Endothelial cell of umbilical vein (primary cell): ENCODE measurements at regions not wholly inside any gene's neighbourhood (a gene's known extent, or its start where the extent isn't known, plus 50 kb on each side); places are given as distances from the start of the nearest gene placed in this dataset.

Experiments used
- BruUV-seq: library from RNA; stranded (reverse); fragments of 400-500 nt; replicated peaks from 2 replicates; lab custom pipeline; 2021; lab: Mats Ljungman, UMichigan
- CTCF ChIA-PET: fragments of 300-600, 350-600 bp; sonication (Branson Sonifier 250); formaldehyde crosslinking; loops from one replicate; lab custom pipeline; 2021; ENCODE audit warnings: antibody characterized with exemption, inconsistent platforms; lab: Charles Lee
- POLR2A ChIA-PET: fragments of 300-600, 350-600 bp; sonication (Branson Sonifier 250); formaldehyde crosslinking; loops from one replicate; lab custom pipeline; 2021; ENCODE audit warnings: antibody characterized with exemption, inconsistent platforms; lab: Charles Lee
- DNase-seq: peaks from one replicate; pipeline ENCODE4 v3.0.0-alpha.2; 2011; ENCODE audit warnings: low read depth, low spot score
- FAIRE-seq: peaks from 2 replicates; lab custom pipeline; 2011; peaks lifted over from hg19 to GRCh38; lab: Jason Lieb, UNC
- H2AFZ ChIP-seq: 2 replicates; pipeline ENCODE4 v1.6.0; 2012; ENCODE audit warnings: low read depth, low read length, control low read depth, inconsistent platforms
- H3K27ac ChIP-seq: 2 replicates; pipeline ENCODE4 v1.5.1; 2011; ENCODE audit warnings: low read depth, mild to moderate bottlenecking, control low read depth, low read length, moderate library complexity; ENCODE audit not compliant: insufficient read depth
- H3K27me3 ChIP-seq, 2 experiments: 2 replicates each; pipeline versions ENCODE4 v1.6.0 to v1.6.1; 2011; ENCODE audit warnings: low read length in 2 of 2, mixed read lengths in 1 of 2; ENCODE audit not compliant: control insufficient read depth in 2 of 2, insufficient read depth in 2 of 2
- H3K36me3 ChIP-seq, 2 experiments: 2 replicates in 1 of 2; 3 replicates in 1 of 2; pipeline ENCODE4 v1.5.1; 2011; ENCODE audit warnings: low read length in 2 of 2, mild to moderate bottlenecking in 1 of 2, moderate library complexity in 1 of 2; ENCODE audit not compliant: control insufficient read depth in 2 of 2, insufficient read depth in 2 of 2; ENCODE audit errors: extremely low read depth in 1 of 2
- H3K4me1 ChIP-seq: 3 replicates; pipeline ENCODE4 v1.5.1; 2011; ENCODE audit warnings: mild to moderate bottlenecking, low read length; ENCODE audit not compliant: control insufficient read depth, insufficient read depth; ENCODE audit errors: extremely low read depth
- H3K4me2 ChIP-seq: 2 replicates; pipeline ENCODE4 v1.6.1; 2011; ENCODE audit warnings: low read length, control low read depth, mixed read lengths; ENCODE audit not compliant: insufficient read depth
- H3K4me3 ChIP-seq, 3 experiments: fragments of 200-600 bp in 1 of 3; sonication (generic), shearing (Covaris generic) in 1 of 3; replicated peaks in 1 of 3; 2 replicates each; pipeline ENCODE4 v1.5.1; 2011 to 2016; ENCODE audit warnings: control low read depth in 3 of 3, low read length in 3 of 3, mild to moderate bottlenecking in 2 of 3, inconsistent platforms in 1 of 3, low read depth in 1 of 3, moderate library complexity in 1 of 3; ENCODE audit not compliant: insufficient read depth in 1 of 3
- H3K79me2 ChIP-seq: 2 replicates; pipeline ENCODE4 v1.6.0; 2012; ENCODE audit warnings: low read length, inconsistent platforms; ENCODE audit not compliant: control insufficient read depth, insufficient read depth
- H3K9ac ChIP-seq: replicated peaks from 2 replicates; pipeline ENCODE3; 2011; ENCODE audit warnings: low read length, control low read depth; ENCODE audit not compliant: insufficient read depth; ENCODE audit errors: extremely low read depth
- H3K9me1 ChIP-seq: replicated peaks from 3 replicates; pipeline ENCODE4 v1.6.0; 2011; ENCODE audit warnings: mild to moderate bottlenecking, low read length; ENCODE audit not compliant: control insufficient read depth, insufficient read depth; ENCODE audit errors: extremely low read depth
- H3K9me3 ChIP-seq: replicated peaks from 2 replicates; pipeline ENCODE4 v1.5.1; 2012; ENCODE audit warnings: low read length, inconsistent platforms; ENCODE audit not compliant: control insufficient read depth, insufficient read depth
- H4K20me1 ChIP-seq: replicated peaks from 2 replicates; pipeline ENCODE3; 2011; ENCODE audit warnings: mild to moderate bottlenecking, low read length; ENCODE audit not compliant: control insufficient read depth, insufficient read depth; ENCODE audit errors: extremely low read depth
- CTCF ChIP-seq, 2 donors: IDR thresholded peaks; 1 replicate in 1 of 2; 2 replicates in 1 of 2; pipeline ENCODE4 v1.5.1; 2011; ENCODE audit warnings: low read length in 2 of 2, mild to moderate bottlenecking in 2 of 2, moderate library complexity in 2 of 2, control low read depth in 1 of 2, inconsistent platforms in 1 of 2, low read depth in 1 of 2; ENCODE audit not compliant: insufficient read depth in 1 of 2; ENCODE audit errors: extremely low read depth in 1 of 2
- EZH2 ChIP-seq: IDR thresholded peaks from 2 replicates; pipeline ENCODE4 v1.6.1; 2012; ENCODE audit warnings: borderline replicate concordance, low read depth, mild to moderate bottlenecking, moderate library complexity, low read length, inconsistent platforms; ENCODE audit not compliant: severe bottlenecking
- FOS ChIP-seq: IDR thresholded peaks from 2 replicates; pipeline ENCODE4 v1.6.1; 2011; ENCODE audit warnings: mild to moderate bottlenecking, low read length, moderate library complexity, borderline replicate concordance; ENCODE audit not compliant: insufficient read depth
- GATA2 ChIP-seq: IDR thresholded peaks from 2 replicates; pipeline ENCODE4 v1.7.0; 2011; ENCODE audit warnings: low read depth, mild to moderate bottlenecking, moderate library complexity, mixed read lengths, low read length; ENCODE audit not compliant: insufficient read length, insufficient read depth
- JUN ChIP-seq: IDR thresholded peaks from 2 replicates; pipeline ENCODE4 v1.6.1; 2011; ENCODE audit warnings: borderline replicate concordance, low read depth; ENCODE audit not compliant: insufficient read length, insufficient read depth
- MAX ChIP-seq: IDR thresholded peaks from 2 replicates; pipeline ENCODE4 v1.6.1; 2011; ENCODE audit not compliant: insufficient read depth, insufficient read length
- MYC ChIP-seq: IDR thresholded peaks from one replicate; pipeline ENCODE4 v1.6.1; 2011; ENCODE audit warnings: mild to moderate bottlenecking, low read depth, low read length
- POLR2A ChIP-seq: IDR thresholded peaks from 2 replicates; pipeline ENCODE4 v1.6.1; 2012; ENCODE audit warnings: low read depth, mild to moderate bottlenecking, control low read depth, low read length
- POLR2AphosphoS5 ChIP-seq: IDR thresholded peaks from 2 replicates; pipeline ENCODE4 v1.6.1; 2012; ENCODE audit warnings: low read depth, mild to moderate bottlenecking, control low read depth, low read length, moderate library complexity; ENCODE audit not compliant: insufficient read depth
- dilution Hi-C: fragments of 300-500 bp; cut with MboI; formaldehyde crosslinking; loops from one replicate; pipeline ENCODE4 v1.15.0; 2019; ENCODE audit warnings: low sequenced_read_pairs; ENCODE audit not compliant: extremely low pct_ligation_motif_present
- intact Hi-C: fragments of 100-400 bp; cut with micrococcal nuclease; formaldehyde crosslinking; loops from one replicate; pipeline ENCODE4 v1.10.0; 2022

- Histone ChIP-seq H3K4me2 (no peak overlapping the region), H2AFZ (no peak overlapping the region), H3K27me3 (no peaks in the 10 kb centered on the region), H4K20me1 (no peaks in the 10 kb centered on the region), H3K9me3 (no peaks in the 10 kb centered on the region), H3K9me1 (no peaks in the 10 kb centered on the region), H3K36me3 (no peaks in the 10 kb centered on the region), H3K4me3 (no peak overlapping the region), H3K4me1 (peaks cover 22% of the 10 kb centered on the region), H3K27ac (no peak overlapping the region), H3K9ac (no peak overlapping the region), H3K79me2 (no peaks in the 10 kb centered on the region)
- no TSS peak for BruUV-seq
- dilution Hi-C loops (no loop called here), intact Hi-C loops (loop anchor here (5.0 kb wide), 1 partner anchor 136 kb away; no protein-coding TSS in a partner anchor)
- no peak for TF ChIP-seq POLR2AphosphoS5
- no peak for TF ChIP-seq MAX
- no peak for TF ChIP-seq JUN
- TF ChIP-seq FOS = no peak
- no peak for TF ChIP-seq CTCF (IDR thresholded peaks at IDR 0.05; ENCODE audit: extremely low read depth in 1 of 2, insufficient read depth in 1 of 2, low read depth in 1 of 2, low read length in 2 of 2)
- FAIRE-seq = no peak
- ChIA-PET CTCF (interaction anchor here (1.1 to 1.5 kb wide), 3 partner anchors 21 to 134 kb away, joined by 3 read pairs; no protein-coding TSS in a partner anchor), POLR2A (interaction anchor here (0.7 kb wide), 1 partner anchor 15 kb away, joined by 3 read pairs; no protein-coding TSS in a partner anchor)
- DNase-seq = no peak
Measured at GRCh38 chr5:136636001-136636400, 270.7 kb upstream of the TRPC7 start.

DNA sequence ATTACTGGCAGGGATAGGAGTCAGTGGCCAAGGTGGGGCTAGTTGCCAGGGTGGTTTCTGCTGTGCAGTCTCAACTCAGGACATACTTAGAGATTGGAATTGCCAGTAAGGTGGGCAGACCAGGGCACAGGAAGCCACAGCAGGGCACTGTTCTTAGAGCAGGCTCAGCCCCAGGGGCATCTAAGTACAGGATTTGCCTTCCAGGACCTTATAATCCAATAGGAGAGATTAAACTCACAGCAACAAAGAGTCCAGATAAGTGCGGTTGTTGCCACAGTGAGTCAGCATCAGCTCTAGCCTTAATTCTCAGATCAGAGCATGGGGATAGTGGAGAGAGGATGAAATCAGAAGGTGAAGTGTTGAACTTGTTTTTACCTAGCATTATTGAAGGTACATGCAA is 265.8 kb upstream of the TRPC7 start:
- FAIRE-seq = peak; percentile 85
- Histone ChIP-seq H3K9ac (no peak overlapping the region), H3K4me2 (no peak overlapping the region), H3K27ac (no peak overlapping the region), H4K20me1 (no peaks in the 10 kb centered on the region), H3K79me2 (no peaks in the 10 kb centered on the region), H3K27me3 (no peaks in the 10 kb centered on the region), H3K9me3 (no peaks in the 10 kb centered on the region), H3K36me3 (no peaks in the 10 kb centered on the region), H3K9me1 (no peaks in the 10 kb centered on the region), H3K4me3 (no peak overlapping the region), H3K4me1 (peaks cover 23% of the 10 kb centered on the region), H2AFZ (peak overlapping the region; percentile 88)
- intact Hi-C loops (no loop called here), dilution Hi-C loops (no loop called here)
- TF ChIP-seq POLR2A = no peak
- TF ChIP-seq FOS = peak; percentile 38
- TF ChIP-seq EZH2 = no peak
- TF ChIP-seq CTCF (IDR thresholded peaks at IDR 0.05; ENCODE audit: extremely low read depth in 1 of 2, insufficient read depth in 1 of 2, low read depth in 1 of 2, low read length in 2 of 2) = no peak
- TF ChIP-seq GATA2 = peak; percentile 25
- no peak for TF ChIP-seq POLR2AphosphoS5
- TF ChIP-seq JUN = no peak
- TF ChIP-seq MYC = no peak
- no peak for TF ChIP-seq MAX
- peak; percentile 40 for DNase-seq
- POLR2A ChIA-PET = no interaction called here
- BruUV-seq = no TSS peak
- CTCF ChIA-PET = interaction anchor here (1.0 kb wide), 1 partner anchor 55 kb away, joined by 3 read pairs; no protein-coding TSS in a partner anchor
